GM12801 (cell line): ENCODE measurements at regions not wholly inside any gene's neighbourhood (a gene's known extent, or its start where the extent isn't known, plus 50 kb on each side); places are given as distances from the start of the nearest gene placed in this dataset.

Experiments
- CTCF ChIP-seq: IDR thresholded peaks from one replicate; pipeline ENCODE4 v1.5.1; 2011; ENCODE audit warnings: control low read depth; ENCODE audit not compliant: insufficient read length; ENCODE audit errors: extremely low read depth

GRCh38 chr3:182525766-182526374 lies 267.4 kb upstream of the ATP11B start:
- TF ChIP-seq CTCF: no peak

- no peak for TF ChIP-seq CTCF
Observed at GRCh38 chr3:182527745-182528144, 265.6 kb upstream of the ATP11B start.

DNA sequence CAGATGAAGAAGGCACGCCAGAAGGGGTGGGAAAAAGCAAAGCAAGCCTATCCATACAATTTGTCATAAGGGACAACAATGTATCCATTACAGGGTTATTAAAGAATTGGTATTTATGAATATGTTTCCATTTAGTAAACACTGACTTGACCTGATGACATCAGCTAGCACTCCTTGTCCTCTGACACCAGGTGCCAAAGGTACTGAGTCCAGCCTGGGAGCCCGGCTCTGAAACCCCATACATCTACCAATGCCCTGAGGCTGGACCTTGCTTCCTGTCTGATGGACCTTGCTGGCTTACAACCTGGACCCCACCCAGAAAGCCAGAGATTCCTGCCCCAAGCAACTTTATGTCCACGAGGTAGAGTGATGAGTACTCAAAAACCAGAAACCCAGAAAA lies 263.0 kb upstream of the ATP11B start:
- no peak for TF ChIP-seq CTCF

GRCh38 chr3:182533394-182533793 lies 259.9 kb upstream of the ATP11B start:
- TF ChIP-seq CTCF: no peak

DNA sequence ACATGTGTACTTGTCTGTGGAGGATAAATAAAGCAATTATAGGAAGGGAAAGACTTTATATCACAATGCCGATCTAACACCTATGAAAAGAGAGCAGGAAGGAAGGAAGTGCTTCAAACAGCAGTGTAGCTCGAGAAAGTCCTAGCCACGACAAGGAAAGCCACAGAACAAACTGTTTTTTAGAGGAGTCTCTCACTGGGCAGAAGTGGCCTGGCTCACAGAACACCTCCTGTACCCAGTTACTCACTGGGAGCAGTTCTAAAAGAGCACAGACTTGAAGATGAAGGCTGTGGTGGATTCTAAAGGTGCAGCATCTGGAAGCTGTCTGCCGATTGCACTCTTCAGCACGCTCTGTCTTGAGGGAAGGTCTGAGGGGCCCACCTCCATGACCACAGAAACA lies 248.8 kb upstream of the ATP11B start:
- TF ChIP-seq CTCF: no peak

DNA sequence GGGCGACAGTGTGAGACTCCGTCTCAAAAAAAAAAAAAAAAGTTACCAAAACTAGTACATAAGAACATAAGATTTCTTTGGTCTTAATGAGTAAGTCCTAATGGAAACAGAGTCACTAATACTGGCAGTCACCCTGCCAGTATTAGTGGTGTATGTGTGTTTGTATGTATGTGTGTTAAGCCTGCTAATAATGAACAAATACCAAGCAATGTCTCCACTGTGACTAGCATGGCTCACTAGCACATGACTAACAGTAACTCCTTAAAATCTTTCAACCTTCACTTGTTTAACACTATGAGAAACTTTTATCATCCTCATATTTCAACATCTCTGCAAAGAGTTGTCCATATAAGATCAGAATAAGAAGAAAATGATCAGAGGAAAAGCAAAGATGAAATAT lies 231.0 kb upstream of the ATP11B start:
- no peak for TF ChIP-seq CTCF

DNA sequence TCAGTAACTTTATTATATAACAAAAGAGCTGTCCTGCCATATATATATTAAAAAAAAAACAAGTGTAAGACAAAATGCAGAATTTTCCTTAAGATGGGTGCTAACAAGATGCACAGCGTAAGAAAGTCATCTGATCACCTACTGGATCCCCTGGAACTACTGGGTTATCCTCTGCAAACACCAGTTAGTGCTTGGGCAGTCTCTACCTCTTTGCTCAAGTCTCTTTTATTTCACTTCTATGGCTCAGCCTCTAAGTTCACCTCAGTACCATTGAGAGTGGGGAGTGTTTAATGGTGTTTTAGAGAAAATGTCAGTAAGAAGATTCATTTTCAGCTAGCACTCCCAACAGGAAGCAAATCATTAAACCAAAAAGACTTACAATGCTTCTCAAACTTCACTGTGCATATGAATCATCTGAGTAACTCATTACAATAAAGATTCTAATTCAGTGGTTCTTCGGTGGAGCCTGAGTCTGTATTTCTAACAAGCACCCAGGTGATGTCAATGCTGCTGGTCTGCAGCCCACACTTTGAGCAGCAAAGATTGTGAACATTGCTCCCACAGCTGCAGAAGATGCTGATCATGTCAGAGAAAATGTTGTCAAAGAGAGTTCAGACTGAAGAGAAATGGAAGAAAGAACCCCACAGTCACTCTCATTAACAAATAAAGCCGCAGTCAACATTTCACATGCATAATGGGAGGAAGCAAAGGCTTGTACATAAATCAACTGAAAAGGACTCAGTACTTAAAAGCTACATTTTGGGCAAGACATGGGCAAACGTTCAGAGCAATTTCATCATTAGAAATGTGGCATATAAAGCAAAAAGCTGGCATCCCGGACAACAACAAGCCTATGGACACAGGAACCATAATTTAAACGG lies 227.1 kb upstream of the ATP11B start:
- TF ChIP-seq CTCF: no peak
